IPS-NIHi7 (cell line): ENCODE measurements at regions not wholly inside any gene's neighbourhood (a gene's known extent, or its start where the extent isn't known, plus 50 kb on each side); places are given as distances from the start of the nearest gene placed in this dataset.
"Not testable (repeated sequence)": the region's sequence is repeated elsewhere in the genome, so short reads cannot be mapped to it uniquely, and the experiment has no call there.

Experiments
- DNase-seq: peaks from one replicate; pipeline ENCODE4 v3.0.0; 2012; ENCODE audit warnings: mixed read lengths; ENCODE audit errors: extremely low spot score

- peak; percentile 10 for DNase-seq
Observed at GRCh38 chr10:9097991-9098306, 1043.5 kb downstream of the GATA3 start.

GRCh38 chr10:9102026-9102425 is 1047.5 kb downstream of the GATA3 start:
- no peak for DNase-seq

GRCh38 chr10:9103301-9103700 is 1048.8 kb downstream of the GATA3 start:
- no peak for DNase-seq

GRCh38 chr10:9111976-9112375 is 1057.5 kb downstream of the GATA3 start:
- no peak for DNase-seq

- DNase-seq = no peak
Observed at GRCh38 chr10:9126728-9127127, 1072.2 kb downstream of the GATA3 start.

- no peak for DNase-seq
Observed at GRCh38 chr10:9137368-9137767, 1082.9 kb downstream of the GATA3 start.

- DNase-seq = not testable (repeated sequence)
Observed at GRCh38 chr10:9138829-9139228, 1084.3 kb downstream of the GATA3 start.

GRCh38 chr10:9140373-9140772 is 1085.9 kb downstream of the GATA3 start:
- DNase-seq = no peak

GRCh38 chr10:9147475-9147874 is 1093.0 kb downstream of the GATA3 start:
- no peak for DNase-seq

GRCh38 chr10:9149134-9149533 is 1094.6 kb downstream of the GATA3 start:
- DNase-seq = no peak

GRCh38 chr10:9153057-9153456 is 1098.6 kb downstream of the GATA3 start:
- DNase-seq = not testable (repeated sequence)

- no peak for DNase-seq
Observed at GRCh38 chr10:9157656-9158055, 1103.2 kb downstream of the GATA3 start.

- no peak for DNase-seq
Observed at GRCh38 chr10:9158675-9159074, 1104.2 kb downstream of the GATA3 start.

- no peak for DNase-seq
Observed at GRCh38 chr10:9160275-9160674, 1105.8 kb downstream of the GATA3 start.

- DNase-seq = no peak
Observed at GRCh38 chr10:9163699-9164098, 1109.2 kb downstream of the GATA3 start.

- no peak for DNase-seq
Observed at GRCh38 chr10:9166770-9167169, 1112.3 kb downstream of the GATA3 start.

- no peak for DNase-seq
Observed at GRCh38 chr10:9172276-9172675, 1117.8 kb downstream of the GATA3 start.

GRCh38 chr10:9175200-9175599 is 1120.7 kb downstream of the GATA3 start:
- no peak for DNase-seq

GRCh38 chr10:9183197-9183880 is 1128.9 kb downstream of the GATA3 start:
- DNase-seq = not testable (repeated sequence)

- DNase-seq = no peak
Observed at GRCh38 chr10:9188022-9188810, 1133.7 kb downstream of the GATA3 start.

GRCh38 chr10:9189448-9189847 is 1135.0 kb downstream of the GATA3 start:
- DNase-seq = no peak

- no peak for DNase-seq
Observed at GRCh38 chr10:9193120-9193519, 1138.6 kb downstream of the GATA3 start.

- DNase-seq = no peak
Observed at GRCh38 chr10:9195385-9195784, 1140.9 kb downstream of the GATA3 start.
